Ovary (tissue), 7 donors: ENCODE measurements at regions not wholly inside any gene's neighbourhood (a gene's known extent, or its start where the extent isn't known, plus 50 kb on each side); places are given as distances from the start of the nearest gene placed in this dataset.

Experiments
- DNase-seq, 5 donors: peaks; one replicate each; pipeline ENCODE4 v3.0.0-alpha.2; 2019 to 2020
- H3K27ac ChIP-seq, 2 donors: fragments of 200-600 bp; one replicate each; pipeline versions ENCODE4 v1.5.1 to v1.8.0; 2019 to 2022
- H3K27me3 ChIP-seq: fragments of 200-600 bp; one replicate; pipeline ENCODE4 v1.8.0; 2022
- H3K36me3 ChIP-seq: fragments of 200-600 bp; sonication (generic); one replicate; pipeline ENCODE4 v1.5.1; 2019
- H3K4me1 ChIP-seq: one replicate; pipeline ENCODE4 v1.8.1; 2013; ENCODE audit warnings: mild to moderate bottlenecking, moderate library complexity; ENCODE audit not compliant: insufficient read depth
- H3K4me3 ChIP-seq: fragments of 200-600 bp; sonication (generic); one replicate; pipeline ENCODE4 v1.5.1; 2017
- H3K9me3 ChIP-seq, 2 donors: fragments of 200-600 bp in 1 of 2; sonication (generic) in 1 of 2; one replicate each; pipeline versions ENCODE4 v1.5.1 to v1.8.1; 2013 to 2019; ENCODE audit warnings: mild to moderate bottlenecking in 1 of 2, moderate library complexity in 1 of 2
- EP300 ChIP-seq: sonication (generic); formaldehyde crosslinking; IDR thresholded peaks from one replicate; pipeline ENCODE4 v1.6.1; 2017; ENCODE audit warnings: antibody characterized with exemption
- POLR2A ChIP-seq: fragments of 450-650 bp; IDR thresholded peaks from one replicate; pipeline ENCODE4 v1.6.1; 2017; ENCODE audit warnings: antibody characterized with exemption, mild to moderate bottlenecking, moderate library complexity
- WGBS, 3 donors: extraction: QIAGEN DNeasy Blood & Tissue Kit in 1 of 3; methylation state at CpG; one replicate each; pipeline versions ENCODE4 v1.1.5 to v1.1.7; 2013 to 2017; 5-methylcytosine and 5-hydroxymethylcytosine counted together
- intact Hi-C, 4 donors: fragments of 100-400 bp; cut with DNase I; formaldehyde crosslinking; loops; one replicate each; pipeline versions ENCODE4 v1.11.0 to v1.15.1; 2022 to 2023
- TF ChIP-seq, protein P1 (sequence below), 3 donors: fragments of 450-650 bp in 2 of 3; fragments of 200-600 bp in 1 of 3; IDR thresholded peaks; one replicate each; pipeline versions ENCODE4 v1.5.1 to v1.8.0; 2016 to 2022; ENCODE audit warnings: antibody characterized with exemption in 3 of 3, mild to moderate bottlenecking in 1 of 3
- donor health status: DM: no; HTN: no; CAD: no; lungs with moderate emphysema.
- donor health status: DM: no; HTN: no; CAD: no.
- donor health status: Bipolar disorder and iron deficiency.
- donor health status: DM: no; HTN: no; CAD: no.
- donor health status: DM: yes; HTN: yes; CAD: no.

DNA sequence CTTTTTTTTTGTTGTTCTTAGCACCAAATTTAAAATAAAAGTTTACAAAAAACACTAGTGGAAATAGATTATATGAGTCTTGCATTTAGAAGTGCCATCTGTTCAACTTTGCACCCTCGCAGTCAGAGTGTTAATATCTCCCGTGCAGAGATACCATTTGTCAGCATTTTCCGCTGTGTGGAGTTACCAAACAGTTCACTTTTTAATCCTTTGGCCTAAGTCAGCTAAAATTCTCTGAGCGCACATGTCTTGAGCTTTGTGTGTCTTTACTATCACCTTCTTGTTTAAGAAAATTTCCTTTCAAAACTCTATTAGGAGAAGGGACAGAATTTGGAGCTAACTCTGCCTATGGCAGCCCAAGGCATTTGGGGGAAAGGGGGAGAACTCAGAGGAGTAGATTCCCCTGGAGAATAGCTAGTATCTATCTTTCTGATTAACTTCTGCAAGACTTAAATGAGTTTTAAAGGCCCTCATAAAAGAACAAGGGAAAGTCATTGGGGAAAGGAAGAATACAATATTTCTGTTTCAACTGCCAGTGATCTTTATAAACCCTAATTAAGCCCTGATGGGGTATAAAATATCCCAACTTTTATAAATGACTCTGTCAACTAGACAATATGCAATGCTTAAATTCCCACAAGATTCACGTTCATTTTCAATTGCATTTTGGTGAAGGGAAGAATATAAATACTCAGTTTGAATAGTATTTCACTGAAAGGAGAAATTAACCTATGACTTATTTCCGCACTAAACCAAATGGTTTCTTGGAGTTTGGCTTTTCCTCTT is 114.9 kb upstream of the RAB11FIP2 start:
- Histone ChIP-seq H3K9me3 (no peaks in the 10 kb centered on the region), H3K4me1 (peaks cover 8% of the 10 kb centered on the region), H3K36me3 (no peaks in the 10 kb centered on the region), H3K27ac (no peak overlapping the region), H3K27me3 (no peaks in the 10 kb centered on the region), H3K4me3 (no peak overlapping the region)
- intact Hi-C loops = no loop called here
- no peak for DNase-seq
- no peak for TF ChIP-seq EP300
- 76 to 80% (median 77%) methylated on average over 6 of the region's 6 CpGs for WGBS, 3 donors

DNA sequence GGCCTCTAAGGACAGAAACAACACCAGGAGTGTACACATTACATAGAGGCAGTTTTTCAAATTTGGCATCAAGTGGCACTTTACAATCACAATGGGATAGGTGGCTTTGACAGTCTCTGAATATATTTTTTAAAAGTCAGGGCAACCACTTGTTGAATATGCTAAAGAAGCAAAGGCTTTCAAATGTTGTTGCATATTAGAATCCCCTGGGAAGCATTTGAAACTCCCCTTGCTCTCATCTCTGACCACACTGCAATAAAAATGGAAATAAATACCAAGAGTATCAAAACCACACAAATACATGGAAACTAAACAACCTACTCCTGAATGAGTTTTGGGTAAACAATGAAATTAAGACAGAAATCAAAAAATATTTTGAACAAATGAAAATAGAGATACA is 106.5 kb upstream of the RAB11FIP2 start:
- intact Hi-C loops = no loop called here
- H3K36me3 ChIP-seq = no peaks in the 10 kb centered on the region
- TF ChIP-seq, protein P1, sequence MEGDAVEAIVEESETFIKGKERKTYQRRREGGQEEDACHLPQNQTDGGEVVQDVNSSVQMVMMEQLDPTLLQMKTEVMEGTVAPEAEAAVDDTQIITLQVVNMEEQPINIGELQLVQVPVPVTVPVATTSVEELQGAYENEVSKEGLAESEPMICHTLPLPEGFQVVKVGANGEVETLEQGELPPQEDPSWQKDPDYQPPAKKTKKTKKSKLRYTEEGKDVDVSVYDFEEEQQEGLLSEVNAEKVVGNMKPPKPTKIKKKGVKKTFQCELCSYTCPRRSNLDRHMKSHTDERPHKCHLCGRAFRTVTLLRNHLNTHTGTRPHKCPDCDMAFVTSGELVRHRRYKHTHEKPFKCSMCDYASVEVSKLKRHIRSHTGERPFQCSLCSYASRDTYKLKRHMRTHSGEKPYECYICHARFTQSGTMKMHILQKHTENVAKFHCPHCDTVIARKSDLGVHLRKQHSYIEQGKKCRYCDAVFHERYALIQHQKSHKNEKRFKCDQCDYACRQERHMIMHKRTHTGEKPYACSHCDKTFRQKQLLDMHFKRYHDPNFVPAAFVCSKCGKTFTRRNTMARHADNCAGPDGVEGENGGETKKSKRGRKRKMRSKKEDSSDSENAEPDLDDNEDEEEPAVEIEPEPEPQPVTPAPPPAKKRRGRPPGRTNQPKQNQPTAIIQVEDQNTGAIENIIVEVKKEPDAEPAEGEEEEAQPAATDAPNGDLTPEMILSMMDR (IDR thresholded peaks at IDR 0.05) = no peak
- TF ChIP-seq EP300 = no peak
- no peak for TF ChIP-seq POLR2A
- no peak for DNase-seq
- H3K27me3 ChIP-seq = no peaks in the 10 kb centered on the region
- H3K9me3 ChIP-seq = no peaks in the 10 kb centered on the region
- H3K4me3 ChIP-seq = no peak overlapping the region
- no peak overlapping the region for H3K27ac ChIP-seq
- peaks cover under 1% of the 10 kb centered on the region for H3K4me1 ChIP-seq

DNA sequence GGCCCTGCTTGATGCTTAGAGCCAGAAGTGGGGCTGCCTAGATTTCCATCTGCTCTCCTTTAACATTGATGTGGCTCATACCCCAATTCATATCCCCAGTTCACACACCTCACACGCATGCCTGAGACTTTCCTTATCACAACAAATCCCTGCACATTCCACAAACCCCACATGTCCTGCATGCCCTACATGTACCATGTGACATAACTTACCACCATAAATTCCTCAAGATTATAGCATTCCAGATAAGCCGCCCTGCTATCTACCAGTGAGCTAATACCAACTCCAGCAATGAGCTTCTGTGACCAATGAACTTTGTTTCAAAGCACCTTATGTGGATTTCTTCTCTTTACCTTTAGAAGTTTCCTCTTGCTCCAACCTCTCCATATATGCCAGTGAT is 104.7 kb upstream of the RAB11FIP2 start:
- Histone ChIP-seq H3K36me3 (no peaks in the 10 kb centered on the region), H3K4me1 (peaks cover 2% of the 10 kb centered on the region), H3K27me3 (no peaks in the 10 kb centered on the region), H3K4me3 (no peak overlapping the region), H3K27ac (no peak overlapping the region), H3K9me3 (no peaks in the 10 kb centered on the region)
- WGBS, 3 donors = 91 to 96% (median 92%) methylated on average over 2 of the region's 2 CpGs
- intact Hi-C loops = no loop called here
- DNase-seq = no peak
- no peak for TF ChIP-seq EP300
- TF ChIP-seq, protein P1 (IDR thresholded peaks at IDR 0.05) = no peak
- no peak for TF ChIP-seq POLR2A

DNA sequence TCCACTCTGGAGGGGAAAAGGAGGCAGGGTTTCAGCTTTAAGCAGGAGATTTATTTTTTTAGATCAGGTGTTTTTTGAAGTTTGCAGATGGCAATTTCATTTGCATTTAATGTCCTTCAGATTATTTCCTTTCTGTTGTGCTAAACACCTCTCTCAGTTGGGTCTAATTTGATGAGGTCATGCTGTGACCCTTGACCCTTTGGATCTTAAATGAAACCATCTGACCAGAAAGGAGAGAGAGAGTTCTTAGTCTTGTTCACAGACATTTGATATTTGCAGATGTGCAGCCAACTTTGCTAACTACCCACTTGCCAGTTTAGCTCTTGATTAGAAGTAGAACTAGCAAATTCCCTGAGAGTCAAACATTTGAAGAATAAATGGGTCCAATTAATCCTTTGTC is 101.5 kb upstream of the RAB11FIP2 start:
- H3K9me3 ChIP-seq = no peaks in the 10 kb centered on the region
- no peak overlapping the region for H3K27ac ChIP-seq
- no peaks in the 10 kb centered on the region for H3K36me3 ChIP-seq
- H3K4me3 ChIP-seq = no peak overlapping the region
- TF ChIP-seq EP300 = no peak
- no peak for TF ChIP-seq POLR2A
- TF ChIP-seq, protein P1 (IDR thresholded peaks at IDR 0.05) = no peak
- H3K4me1 ChIP-seq = peaks cover 2% of the 10 kb centered on the region
- H3K27me3 ChIP-seq = no peaks in the 10 kb centered on the region
- DNase-seq = no peak
- intact Hi-C loops = no loop called here

DNA sequence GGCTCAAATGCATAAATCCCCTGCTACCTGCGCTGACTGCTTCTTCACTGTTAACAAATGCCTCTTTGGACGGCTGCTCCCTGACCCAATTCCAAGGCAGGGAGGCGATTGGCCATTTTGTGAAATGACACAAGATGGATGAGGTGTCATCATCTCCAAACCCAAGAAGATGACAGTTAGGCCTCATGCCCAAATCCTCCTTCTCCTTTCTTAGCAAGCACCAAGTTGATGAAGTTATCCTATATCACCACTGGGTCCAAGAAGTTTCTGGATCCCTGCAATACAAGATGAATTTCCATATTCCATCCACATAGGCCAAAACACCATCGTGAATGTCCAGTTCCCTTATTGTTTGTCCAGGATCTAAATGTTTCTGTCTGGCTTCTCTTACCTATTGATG is 98.5 kb upstream of the RAB11FIP2 start:
- no peaks in the 10 kb centered on the region for H3K36me3 ChIP-seq
- no peak overlapping the region for H3K4me3 ChIP-seq
- no peaks in the 10 kb centered on the region for H3K27me3 ChIP-seq
- no peaks in the 10 kb centered on the region for H3K9me3 ChIP-seq
- DNase-seq = no peak
- H3K27ac ChIP-seq = no peak overlapping the region
- TF ChIP-seq EP300 (no peak), POLR2A (no peak)
- TF ChIP-seq, protein P1 (IDR thresholded peaks at IDR 0.05) = no peak
- intact Hi-C loops = no loop called here
- H3K4me1 ChIP-seq = peaks cover 2% of the 10 kb centered on the region
- 89 to 93% (median 89%) methylated on average over 4 of the region's 4 CpGs for WGBS, 3 donors
